ENCODE measurements at regions not wholly inside any gene's neighbourhood (a gene's known extent, or its start where the extent isn't known, plus 50 kb on each side); places are given as distances from the start of the nearest gene placed in this dataset.

DNA sequence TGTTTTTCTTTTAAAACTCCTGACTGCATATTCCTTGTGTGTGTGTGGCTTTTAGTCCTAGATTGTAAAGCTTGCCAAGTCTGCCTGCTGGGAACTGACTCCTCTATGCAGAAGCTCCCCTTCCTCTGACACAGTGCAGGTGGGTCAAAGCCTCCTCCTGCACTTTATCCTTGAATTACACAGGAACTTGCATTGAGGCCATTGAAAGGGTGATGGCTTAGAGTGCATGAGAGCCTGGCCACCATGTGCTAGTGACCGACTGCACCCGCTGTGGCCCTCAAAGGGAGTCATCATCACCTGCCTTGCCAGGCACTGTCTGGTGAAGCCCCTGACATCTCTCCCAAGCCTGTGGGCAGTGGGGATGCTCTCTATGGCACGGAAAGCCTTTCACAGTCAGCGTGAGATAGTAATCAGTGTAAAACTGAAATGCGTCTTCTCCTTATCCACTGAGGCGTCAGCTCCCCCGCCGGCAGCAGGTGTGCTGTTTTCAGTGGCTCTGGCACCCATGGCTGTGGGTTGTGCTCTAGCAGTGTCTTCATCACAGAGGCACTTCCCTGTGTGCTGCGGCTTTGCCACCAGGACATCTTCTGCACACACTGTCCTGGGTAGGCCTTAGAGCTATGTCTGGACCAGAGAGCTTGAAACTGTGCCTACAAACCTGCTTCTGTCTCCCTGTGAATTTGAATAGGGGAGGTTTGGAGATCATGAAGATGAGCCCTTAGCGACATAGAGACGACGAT lies 87.9 kb downstream of the THBS2 start:
- DNase-seq = no peak

DNA sequence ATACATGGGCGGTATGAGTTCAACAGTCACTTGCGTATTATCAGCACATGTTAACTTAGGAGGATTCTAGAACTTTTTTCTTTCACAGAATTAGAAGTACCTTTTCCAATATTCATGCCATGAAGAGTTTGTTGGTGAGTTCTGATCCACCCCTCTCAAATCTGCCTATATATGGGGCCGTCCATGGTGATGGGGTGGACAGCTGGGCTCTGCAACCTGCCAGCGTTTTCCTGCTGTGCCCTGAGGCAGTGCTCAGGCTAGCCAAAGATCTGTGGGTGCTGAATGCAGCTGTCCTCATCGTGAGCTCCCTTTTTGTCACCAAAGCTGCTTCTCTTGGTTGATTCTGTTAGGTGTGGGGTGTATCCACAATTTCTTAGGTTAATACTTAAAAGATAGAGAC lies 88.7 kb downstream of the THBS2 start:
- DNase-seq = no peak

DNA sequence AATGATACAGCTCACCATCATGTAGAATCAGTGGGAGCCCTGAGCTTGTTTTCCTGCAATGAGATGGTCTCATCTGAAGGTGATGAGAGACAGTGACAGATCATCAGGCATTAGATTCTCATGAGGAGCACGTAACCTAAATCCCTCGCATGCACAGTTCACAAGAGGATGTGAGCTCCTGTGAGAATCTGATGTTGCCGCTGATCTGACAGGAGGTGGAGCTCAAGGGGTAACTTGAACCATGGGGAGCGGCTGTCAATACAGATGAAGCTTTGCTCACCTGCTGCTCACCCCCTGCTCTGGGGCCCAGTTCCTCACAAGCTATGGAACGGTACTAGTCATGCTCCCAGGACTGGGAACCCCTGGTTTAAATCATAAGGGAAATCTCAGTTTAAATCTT lies 89.2 kb downstream of the THBS2 start:
- no peak for DNase-seq

DNA sequence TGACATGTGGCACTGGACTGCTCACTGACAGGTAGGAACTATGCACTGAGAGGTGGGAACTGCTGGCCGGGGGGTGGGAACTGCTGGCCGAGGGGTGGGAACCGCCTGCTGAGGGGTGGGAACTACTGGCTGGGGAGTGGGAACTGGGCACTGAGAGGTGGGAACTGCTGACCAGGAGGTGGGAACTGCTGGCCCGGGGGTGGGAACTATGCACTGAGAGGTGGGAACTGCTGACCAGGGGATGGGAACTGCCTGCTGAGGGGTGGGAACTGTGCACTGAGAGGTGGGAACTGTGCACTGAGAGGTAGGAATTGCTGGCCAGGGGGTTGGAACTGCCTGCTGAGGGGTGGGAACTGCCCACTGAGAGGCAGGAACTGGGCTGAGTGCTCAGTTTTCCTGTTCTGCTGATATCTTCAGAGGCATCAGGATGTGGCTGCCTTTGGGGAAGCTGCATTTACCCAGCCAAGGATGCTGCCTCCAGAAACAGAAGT lies 90.2 kb downstream of the THBS2 start:
- DNase-seq = no peak

DNA sequence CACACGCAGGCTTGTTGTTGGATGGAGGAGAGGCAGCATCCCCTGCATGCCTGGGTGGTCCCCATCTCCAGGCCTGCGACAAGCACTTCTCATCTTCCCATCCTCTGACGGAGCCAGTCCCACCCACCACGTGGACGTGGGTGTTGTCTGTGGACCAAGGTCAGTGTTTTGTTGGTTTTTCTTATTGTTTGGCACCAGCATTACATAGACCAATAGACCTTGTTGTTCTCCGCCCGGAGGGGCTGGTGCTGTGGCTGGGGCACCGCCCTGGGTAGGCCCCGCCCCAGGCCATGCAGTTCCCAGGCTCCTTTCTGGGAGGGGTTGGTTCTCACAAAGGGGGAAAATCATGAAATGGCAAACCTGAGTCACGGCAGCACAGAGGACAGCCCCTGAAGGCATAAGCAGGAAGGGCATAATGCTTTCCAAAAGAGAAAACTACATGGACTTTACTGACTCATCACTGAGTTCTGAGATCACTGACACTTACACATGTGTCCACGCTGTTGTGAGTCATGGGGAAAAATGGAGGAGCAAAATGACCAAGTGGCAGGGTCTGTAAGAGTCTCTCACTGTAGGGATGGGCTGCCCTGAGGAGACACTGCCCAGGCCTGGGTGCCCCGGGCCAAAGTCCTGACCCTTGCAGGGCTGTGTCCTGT lies 90.8 kb downstream of the THBS2 start:
- no peak for DNase-seq

DNA sequence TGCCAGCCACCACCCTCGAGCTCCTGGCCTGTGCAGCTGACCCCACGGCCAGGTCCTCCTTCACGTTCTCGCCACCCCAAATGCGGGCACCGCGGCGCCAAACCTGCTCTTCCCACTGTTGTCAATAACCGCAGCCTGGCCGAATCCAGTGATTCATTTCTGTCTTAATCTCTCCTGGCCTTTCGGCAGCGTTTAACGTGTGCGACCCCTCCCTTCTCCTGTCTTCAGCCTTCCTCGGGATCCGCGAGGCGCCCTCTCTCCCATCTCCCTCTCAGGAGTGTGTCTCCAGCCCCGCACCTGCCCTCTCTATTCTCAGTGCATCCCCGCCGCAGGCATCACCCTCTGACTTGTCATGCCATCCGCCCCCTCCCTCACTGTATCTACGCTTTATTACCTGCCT lies 91.4 kb downstream of the THBS2 start:
- DNase-seq = no peak

DNA sequence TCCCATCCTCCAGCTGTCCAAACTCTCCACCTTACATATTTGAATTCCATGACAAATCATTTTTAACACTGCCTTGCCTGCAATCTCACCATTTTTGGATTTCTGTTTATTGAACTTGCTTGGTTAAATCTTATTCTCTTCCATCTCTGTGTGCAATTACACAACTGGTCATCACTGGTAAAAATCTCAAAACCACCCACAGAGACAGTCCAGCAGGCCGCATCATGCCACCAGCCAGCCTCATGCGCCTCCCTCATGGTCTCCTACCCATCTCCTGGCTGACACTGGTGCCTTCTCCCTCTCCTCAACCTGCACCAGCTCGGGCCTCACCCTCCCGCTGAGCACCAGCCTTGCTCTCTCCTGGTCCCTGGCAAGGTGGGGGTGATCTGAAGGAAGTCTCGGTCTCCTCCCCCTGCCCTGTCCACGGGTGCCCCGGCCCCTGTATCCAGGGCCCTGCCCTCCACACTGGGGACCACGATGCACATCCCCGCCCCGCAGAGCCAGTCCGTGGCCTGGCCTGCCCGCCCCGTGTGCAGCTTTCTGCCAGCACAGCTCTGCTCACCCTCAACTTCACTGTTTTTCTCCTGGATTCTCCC lies 92.0 kb downstream of the THBS2 start:
- no peak for DNase-seq

DNA sequence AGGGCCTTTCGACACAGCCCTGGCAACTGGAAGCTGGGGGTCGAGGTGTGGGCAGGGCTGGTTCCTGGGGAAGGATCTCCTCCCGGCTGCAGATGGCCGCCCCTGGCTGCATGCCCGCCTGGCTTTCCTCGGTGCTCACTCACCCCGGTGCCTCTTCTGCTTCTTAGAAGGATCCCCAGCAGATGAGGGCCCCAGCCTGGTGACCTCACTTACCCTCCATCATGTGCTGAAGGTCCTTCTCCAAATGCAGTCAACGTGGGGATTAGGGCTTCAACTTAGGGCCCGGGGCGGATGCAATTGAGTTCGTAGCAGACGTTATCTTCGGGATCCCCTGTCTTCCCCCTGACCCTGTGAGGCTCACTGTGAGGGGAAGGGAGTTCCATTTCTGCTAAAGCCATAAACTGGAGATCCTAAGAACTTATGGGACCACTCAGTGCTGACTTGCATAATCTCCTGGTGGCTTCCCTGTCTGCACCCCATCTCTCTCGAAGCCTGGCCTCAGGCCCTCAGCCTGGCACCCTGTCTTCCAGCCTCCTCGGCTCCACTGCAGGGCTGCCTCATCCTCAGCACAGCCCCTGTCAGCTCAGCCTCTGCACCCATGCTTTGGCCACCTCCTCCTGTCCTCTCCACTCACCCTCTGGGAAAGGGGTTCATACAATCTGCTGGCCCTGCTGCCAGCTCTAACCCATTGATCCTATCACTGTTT lies 92.6 kb downstream of the THBS2 start:
- no peak for DNase-seq

DNA sequence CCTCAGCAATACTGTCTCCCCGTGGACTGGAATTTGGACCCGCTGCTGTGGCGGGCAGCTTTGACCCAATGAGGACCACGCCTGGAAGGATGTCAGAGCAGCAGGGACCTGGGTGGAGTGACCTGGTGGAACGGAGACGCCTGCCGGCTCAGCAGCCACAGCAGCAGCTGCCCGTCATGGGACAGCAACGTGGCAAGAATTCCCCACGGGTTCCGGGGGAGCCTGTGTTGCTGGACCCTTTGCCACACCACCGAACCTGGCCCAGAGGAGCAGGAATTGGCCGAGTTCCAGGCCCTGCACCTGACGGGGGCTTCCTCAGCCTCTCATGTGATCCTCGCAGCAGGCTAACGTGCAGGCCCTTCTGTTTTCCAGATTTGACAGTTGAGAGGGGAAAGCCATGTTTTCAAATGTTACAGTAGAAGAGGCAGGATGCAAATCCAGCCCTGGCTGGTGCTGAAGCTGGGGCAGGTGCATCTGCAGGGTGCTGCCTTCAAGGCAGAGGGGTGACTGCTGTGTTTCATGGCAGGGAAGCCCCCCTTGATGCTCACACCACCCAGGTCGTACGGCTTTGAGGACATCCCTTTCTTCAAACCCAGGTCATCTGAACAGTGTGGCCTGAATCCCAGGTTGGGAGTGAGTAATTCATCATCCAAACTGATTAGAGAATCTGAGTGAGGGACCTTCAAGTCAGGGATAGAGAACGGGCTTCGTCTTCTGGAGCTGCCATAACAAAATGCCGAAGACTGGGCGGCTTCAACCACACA lies 93.4 kb downstream of the THBS2 start:
- no peak for DNase-seq

DNA sequence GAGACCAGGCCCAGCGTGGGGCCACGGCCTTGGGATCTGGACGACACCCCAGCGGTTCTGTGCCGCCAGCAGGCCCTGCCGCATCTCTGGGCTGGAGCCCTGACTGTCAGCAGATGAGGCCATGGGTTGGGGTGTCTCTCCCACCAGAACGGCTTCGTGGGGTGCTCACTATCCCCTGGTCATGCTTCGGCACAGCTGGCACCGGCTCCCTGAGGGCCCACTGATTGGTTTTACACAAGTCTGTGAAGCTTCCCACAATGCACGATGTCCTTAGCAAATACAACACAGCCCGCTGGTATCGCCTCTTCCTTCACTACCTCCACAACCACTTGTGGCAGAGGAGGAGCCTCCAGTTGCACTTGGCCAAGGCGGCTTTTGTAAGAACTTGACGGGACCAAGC lies 94.3 kb downstream of the THBS2 start:
- DNase-seq = no peak

DNA sequence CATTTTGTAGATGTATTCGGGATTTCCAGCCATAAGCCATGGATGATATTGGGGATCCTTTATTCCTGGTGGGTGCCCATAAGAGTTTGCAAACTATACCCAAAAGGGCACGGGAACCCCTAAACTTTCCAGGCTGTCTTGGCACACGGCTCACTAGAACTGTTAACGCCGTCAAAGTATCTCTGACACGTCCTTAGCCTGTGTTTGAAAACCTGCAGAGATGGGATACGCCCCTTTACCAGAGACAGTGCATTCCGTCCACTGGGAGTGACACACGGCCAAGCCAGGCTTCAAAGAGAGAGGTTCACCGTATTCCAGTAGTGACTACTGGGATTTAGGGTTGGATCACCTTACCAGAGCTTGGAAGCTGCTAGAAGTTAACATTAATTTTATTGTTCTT lies 95.0 kb downstream of the THBS2 start:
- DNase-seq = no peak

DNA sequence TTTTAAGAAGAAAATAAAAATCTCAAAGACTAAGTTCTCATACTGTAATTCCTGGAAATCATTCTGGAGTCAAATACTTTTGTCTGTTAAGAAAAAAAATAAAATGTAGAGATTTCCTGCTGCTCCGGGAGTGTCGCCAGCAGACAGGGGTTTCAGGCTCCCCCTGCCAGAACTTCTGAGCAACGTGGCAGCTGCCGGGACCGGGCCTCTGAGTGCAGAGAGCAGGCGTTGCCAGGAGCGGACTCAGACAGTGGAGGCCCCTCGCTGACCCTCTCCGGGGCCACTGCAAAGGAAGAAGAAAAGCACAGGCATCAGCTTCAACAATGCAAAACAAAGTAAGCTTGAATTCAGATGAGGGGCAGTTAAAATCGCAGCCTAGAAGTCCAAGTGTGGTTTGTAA lies 95.5 kb downstream of the THBS2 start:
- no peak for DNase-seq

DNA sequence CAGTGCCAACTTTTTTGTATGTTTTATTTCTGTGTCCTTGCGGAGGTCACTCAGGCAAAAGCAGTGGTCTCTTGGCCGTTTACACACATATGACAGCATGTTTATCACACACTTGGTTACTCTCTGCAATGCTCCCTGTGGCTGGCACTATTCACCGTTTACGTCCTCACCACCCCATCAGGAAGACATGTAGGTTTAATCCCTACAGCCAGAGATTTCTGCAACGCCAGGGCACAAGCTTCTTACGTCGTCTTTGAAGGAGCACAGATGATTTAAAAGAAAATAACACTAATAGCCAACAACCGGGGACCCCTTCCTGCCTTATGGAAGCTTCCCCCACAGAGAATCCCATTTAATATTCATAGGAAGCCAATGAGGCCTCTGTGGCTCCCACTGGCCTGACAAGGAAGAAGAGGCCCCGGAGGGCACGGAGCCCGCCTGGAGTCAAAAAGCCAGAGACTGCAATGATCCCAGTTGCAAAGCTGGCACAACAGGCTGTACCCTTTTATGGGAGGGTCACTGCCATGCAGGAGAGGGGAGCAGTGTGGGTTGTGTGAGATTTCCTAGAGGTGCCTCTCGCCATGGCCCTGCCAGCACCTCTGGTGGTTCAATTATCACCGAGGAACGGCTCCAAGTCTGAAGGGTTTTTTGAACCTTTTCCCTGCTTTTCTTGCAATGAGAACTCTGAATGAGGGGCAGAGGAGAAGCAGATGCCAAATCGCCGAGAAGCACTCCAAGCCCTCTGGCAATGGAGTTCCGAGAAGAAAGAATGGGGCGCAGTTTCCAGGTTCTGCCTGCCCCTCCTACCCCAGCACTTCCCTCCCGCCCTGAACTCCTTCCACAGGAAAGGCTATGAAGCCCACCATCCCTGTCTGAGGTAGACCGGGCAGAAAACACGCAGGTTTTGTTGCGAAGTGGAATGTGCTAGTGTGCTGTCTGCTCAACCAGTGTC lies 96.2 kb downstream of the THBS2 start:
- DNase-seq = no peak

DNA sequence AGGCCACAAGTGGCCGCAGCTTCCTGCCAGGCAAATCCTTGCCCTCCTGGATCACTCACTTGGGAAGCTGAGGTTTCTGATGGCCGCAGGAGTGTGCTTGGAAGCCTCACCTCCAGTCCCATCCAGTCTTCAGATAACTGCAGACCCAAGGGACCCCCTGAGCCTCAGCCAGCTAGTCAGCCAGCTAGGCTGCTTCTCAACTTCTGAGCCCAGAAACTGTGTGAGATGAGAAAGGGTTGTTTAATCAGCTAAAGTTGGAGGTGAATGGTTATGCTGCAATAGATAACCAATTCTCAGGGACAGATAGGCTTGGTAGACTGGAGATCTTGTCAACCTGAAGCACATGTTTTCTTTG lies 96.9 kb downstream of the THBS2 start:
- DNase-seq = no peak

DNA sequence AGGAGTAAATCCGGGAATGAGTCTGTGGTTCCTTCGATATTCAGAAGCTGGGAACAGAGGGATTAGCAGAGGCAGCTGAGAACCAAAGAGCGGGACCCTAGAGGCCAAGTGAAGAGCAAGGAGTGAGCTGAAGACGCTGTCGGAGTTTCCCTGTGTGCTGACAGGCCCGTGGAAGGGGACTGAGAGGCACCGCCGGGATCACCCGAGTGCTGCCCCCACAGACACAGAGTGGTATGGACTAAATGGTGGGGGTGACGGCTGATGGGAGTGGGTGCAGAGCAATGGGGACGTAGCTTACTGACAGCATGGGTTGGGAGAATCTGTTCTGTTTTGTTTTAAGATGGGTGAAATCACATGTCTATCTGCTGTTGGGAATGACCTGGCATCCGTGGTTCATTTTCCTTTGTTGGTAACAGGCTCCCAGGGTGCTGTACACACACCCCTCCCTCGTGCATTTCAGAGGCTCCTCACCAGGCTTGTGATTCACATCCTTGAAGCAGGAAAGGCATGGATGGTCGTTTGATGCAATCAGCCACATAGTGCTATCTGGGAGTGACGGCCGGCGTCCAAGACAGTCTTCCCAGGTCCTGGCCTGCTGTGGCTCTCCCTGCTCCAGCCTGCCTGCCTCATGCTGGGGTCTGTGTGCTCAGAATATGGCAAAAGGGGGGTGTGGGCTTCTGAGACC lies 97.4 kb downstream of the THBS2 start:
- no peak for DNase-seq

DNA sequence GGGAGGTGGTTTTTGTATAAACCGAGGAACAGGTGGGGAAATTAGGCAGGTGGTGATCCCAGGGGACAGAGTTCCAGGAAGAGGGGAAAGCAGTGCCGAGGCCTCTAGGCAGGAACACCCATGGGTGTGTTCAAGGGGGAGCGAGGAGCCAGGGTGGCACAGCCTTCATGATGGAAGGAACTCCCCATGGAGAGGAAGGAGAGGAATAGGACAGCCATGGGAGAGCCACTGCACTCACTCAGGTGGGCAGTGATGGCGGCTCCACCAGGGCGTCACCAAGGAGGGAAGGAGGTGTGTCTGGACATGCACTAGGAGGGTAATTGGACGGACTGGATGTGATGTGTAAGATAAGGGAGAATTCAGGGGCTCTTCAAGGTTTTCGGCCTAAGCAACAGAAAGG lies 98.2 kb downstream of the THBS2 start:
- DNase-seq = no peak

DNA sequence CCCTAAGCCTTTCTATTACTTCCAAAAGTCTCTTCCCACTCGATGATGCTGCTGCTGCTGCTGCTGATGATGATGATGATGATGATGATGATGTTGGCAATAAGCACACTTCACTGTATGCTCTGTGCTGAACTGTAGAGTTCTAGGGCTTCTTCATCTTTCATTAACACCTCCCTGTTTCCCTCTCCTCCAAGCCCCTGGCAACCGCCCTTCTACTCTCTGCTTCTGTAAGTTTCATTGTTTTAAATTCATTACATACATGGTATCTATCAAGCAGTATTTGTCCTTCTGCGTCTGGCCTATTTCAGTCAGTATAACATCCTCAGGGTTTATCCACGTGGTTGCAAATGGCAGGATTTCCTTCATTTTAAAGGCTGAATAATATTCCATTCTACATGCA lies 100.2 kb downstream of the THBS2 start:
- no peak for DNase-seq

DNA sequence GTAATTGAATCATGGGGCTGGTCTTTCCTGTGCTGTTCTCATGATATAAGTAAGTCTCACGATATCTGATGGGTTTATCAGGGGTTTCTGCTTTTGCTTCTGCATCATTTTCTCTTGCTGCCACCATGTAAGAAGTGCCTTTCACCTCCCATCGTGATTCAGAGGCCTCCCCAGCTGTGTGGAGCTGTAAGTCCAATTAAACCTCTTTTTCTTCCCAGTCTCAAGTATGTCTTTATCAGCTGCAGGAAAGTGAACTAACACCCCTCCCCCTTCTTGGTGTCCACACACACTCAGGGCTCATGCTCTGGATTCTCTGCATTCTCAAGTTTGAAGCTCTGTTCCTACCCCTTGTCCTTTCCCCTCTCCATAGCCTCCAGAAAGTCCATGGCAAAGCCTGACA lies 107.1 kb downstream of the THBS2 start:
- DNase-seq = no peak

DNA sequence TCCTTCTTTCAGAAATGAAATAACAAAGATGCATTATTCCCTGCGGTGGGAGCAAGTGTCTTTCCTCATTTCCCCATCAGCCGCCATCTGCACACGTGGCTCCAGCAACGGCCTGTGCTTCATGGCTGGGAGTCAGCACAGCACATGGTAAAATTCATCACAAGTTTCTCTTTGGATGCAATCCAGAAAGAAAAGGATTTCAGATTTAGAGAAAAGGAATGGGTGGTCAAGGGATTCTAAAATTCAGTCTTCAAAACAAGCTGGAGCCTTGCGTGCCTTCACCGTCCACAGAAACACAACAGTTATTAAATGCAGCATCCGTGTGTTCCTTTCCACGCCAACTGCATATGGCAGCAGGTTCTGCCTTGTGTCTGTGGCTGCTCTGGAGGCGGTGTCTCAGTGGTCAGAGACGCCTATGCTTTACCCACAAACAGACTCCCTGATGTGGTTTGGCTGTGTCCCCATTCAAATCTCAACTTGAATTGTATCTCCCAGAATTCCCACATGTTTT lies 107.6 kb downstream of the THBS2 start:
- DNase-seq = no peak

DNA sequence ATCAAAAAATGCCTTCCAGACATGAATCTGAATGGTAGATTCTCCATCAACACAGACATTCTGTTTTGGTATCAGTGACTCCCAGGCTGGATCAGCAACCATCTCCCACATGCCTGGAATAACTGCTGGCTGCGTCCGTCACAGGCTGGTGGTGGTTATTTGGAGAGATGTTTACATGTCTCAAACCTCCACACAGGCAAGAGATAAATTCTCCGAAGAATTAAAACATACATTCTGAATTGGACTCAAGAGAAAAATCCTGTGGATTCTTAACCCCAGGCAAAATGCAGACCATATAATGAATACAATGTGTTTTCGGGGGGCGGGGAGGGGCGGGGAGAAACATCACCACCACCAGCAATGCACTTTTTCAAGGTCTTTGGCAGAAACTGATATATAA lies 108.2 kb downstream of the THBS2 start:
- no peak for DNase-seq

DNA sequence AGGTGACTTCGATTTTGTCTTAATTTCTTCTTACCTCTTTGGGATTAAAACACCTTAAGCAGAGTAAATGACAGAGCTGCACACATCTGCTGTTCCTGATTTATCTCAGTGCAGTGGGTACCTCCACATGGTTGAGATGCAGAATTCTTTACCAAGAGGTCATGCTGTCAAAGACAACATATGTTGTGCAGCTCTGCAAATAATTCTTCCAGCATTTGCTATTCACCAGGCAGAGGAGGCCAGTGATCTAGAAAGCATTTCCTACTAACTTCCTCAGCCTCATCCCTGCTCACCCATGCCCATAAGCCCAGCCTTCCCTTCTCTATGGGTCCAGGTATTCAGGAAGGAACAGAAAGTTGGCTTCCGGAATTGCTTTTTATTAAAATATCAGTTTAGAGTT lies 109.3 kb downstream of the THBS2 start:
- DNase-seq = no peak

All from CD4-positive, alpha-beta T cell treated with Interleukin-15 for 1 hour (primary cell).